Fibroblast of skin of left quadriceps (primary cell): ENCODE measurements at regions not wholly inside any gene's neighbourhood (a gene's known extent, or its start where the extent isn't known, plus 50 kb on each side); places are given as distances from the start of the nearest gene placed in this dataset.
A peak's percentile ranks its signal among the peaks of the same experiment; 100 is the strongest.
"Not testable (repeated sequence)": the region's sequence is repeated elsewhere in the genome, so short reads cannot be mapped to it uniquely, and the experiment has no call there.

Experiments used
- DNase-seq, 2 experiments: peaks; one replicate each; pipeline ENCODE4 v3.0.0-alpha.2; 2013; ENCODE audit warnings: low read depth in 2 of 2

DNA sequence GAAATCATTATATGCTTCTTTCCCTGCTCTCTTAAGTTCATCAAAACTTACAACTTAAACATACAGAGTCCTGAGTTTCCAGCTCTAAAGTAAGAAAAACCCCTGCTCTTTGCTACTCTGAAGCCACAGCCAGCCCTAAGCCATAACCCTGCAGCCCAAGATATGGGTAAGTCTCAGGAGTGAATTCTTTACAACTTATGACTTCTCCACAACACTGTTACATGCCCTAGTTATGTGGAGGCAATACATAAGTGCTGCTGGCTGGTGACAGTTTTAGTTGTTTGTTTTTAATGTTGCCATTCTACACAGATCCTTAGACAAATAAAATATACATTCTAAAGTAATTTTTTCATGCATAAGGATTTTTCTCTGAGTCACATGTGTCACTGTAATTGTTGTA, 100.2 kb downstream of the FBXO8 start:
- DNase-seq, result no peak

DNA sequence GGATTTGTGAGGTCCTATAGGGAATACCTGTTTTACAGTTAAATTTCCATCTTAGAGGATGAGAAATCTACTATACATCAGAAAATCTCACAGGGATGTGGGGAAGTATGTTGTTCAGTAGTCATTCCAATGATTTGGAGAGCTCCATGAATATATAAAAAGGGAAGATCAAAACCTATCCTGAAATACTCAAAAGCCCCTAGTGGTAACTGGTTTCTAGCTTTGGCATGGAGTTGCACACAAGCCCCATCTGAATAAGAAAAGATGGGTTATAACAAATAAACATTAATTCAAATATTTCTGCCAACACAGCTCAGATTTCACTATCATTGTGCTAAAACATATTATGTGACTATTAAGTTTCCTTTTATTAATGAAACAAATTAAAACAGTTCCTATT, 101.6 kb downstream of the FBXO8 start:
- no peak for DNase-seq

- no peak for DNase-seq
Measured at GRCh38 chr4:174177536-174177935, 105.9 kb downstream of the FBXO8 start.

DNA sequence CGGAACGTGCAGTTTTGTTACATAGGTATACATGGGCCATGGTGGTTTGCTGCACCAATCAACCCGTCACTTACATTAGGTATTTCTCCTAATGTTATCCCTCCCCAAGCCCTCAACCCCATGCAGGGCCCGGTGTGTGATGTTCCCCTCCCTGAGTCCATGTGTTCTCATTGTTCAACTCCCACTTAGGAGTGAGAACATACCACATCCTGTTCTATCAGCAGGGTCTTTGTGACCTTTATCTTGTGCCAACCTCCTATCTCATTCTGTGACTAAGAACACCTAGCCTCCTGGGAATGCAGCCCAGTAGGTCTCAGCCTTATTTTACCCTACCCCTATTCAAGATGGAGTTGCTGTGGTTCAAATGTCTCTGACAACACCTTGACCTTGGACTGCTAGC, 107.6 kb downstream of the FBXO8 start:
- not testable (repeated sequence) for DNase-seq

- peak in 1 of 2 experiments; percentile 3 for DNase-seq
Measured at GRCh38 chr4:174173360-174173759, 110.1 kb downstream of the FBXO8 start.

GRCh38 chr4:174172274-174172673, 111.2 kb downstream of the FBXO8 start:
- DNase-seq, result no peak

DNA sequence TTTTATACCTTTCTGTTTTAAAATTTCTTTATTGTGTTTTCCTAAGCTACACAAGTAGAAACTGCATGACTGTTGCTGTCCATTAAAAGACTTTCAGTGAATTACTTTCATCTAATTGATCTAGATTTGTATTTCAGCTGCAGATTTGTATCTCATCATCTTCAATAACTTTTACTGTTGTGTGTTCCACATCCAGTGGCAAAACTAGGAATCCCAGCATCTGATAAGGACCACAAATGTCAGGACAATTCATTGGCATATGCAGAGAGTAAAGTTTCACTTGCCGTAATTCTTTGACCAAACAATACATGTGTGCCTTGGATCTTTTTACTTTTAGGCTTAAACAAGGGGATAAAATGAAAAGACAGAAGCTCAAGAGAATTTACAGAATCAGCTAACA, 112.6 kb downstream of the FBXO8 start:
- DNase-seq, result no peak

- DNase-seq, result no peak
Measured at GRCh38 chr4:174170091-174170490, 113.4 kb downstream of the FBXO8 start.

DNA sequence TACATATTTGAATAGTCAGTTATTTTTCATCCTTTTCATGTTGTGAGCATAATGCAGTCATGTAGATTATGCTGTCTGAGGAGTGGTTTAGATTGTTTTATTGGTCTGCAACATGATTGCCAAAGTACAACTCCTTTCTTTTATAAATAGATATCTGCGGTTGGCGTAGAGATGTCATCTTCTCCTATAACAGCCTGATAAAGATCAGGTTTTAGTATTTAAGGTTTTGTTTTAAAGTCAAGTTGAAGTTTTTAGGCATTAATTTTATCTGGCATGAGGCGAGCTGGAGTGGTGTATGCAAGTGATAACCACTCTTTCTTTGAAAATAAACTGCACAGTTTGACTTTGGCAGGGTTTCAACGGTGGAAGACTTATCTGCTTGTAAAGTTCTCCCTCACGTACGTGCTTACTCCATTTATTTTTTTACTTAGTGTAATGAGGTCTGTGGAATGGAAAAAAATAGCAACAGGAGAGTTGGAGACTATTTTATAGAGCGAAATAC, 126.3 kb downstream of the FBXO8 start:
- no peak for DNase-seq

DNA sequence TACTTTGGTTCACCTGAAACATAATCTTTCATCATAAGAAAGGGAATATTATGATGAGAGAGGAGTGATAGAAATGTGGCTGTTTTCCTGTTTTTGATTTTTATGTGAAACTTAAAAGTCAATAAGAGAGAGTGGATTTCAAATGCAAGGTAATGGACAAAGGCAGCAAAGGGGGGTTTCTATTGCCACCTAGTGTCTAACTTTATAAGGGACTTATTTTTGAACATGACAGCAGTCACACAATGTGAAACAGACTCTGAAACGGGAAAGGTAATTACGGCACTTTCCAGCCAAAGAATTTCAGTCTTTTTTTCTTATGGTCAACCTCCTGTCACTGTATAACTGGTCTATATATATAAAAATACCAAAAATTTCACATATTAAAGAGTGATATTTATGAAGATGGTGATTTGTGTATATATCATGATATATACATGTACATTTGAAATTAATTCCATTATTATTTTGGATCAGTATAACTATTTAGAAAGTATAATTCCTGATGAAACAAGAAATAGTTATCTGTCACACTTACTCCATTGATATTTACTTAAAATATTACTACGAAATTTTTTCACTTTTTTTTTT, 127.1 kb downstream of the FBXO8 start:
- peak in 1 of 2 experiments; percentile 12 for DNase-seq

DNA sequence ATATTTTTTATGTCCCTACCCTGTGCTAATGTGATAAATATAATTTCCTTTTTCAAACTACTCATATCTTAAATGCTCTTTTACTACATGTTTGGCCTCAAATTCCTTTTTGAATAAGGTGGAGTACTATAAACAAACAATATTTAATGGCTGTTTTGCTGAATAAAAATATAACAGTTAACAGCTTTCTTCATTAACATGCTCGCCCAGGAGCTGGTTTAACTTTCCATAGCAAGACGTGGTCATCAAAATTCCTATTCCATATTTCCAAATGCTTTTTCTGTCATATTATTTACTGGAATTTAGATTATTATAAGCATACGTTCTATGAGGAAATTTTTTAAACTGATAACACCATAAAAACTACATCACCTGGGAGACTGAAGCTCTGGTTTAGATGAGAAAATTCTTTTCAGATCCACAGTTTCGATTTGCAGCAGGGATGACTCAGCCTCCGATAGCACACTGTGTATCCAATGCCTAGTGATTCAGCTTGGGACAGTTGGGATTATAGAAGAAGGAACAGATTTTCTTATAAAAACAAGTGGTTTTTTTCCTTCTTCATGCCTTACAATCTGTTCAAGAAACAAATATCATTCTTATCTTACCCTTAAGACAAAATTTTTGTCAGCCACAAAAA, 129.1 kb downstream of the FBXO8 start:
- DNase-seq, result peak in 1 of 2 experiments; percentile 15

GRCh38 chr4:174152717-174153466, 130.6 kb downstream of the FBXO8 start:
- no peak for DNase-seq

- no peak for DNase-seq
Measured at GRCh38 chr4:174147863-174148262, 135.6 kb downstream of the FBXO8 start.

DNA sequence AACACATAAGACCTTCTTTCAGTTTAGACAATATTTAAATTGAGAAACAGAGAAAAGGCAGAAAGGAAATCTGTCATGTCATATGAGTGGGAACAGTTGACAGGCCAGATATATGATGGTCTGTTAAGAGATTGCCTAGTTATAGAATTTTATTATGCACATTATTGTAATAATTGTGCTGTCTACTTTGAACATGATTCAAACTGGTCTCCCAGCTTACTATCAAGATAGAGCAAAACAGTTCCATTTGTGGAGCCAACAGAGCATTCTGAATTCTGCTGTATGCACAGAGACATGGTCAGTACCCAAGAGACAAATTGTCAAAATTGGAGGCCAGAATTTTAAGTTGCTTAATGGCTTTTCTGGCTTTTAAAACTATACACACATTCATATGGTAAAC, 139.4 kb downstream of the FBXO8 start:
- DNase-seq, result no peak

GRCh38 chr4:174141876-174142275, 141.6 kb downstream of the FBXO8 start:
- DNase-seq, result no peak

GRCh38 chr4:174138616-174139015, 144.9 kb downstream of the FBXO8 start:
- DNase-seq, result no peak

GRCh38 chr4:174137698-174138097, 145.8 kb downstream of the FBXO8 start:
- no peak for DNase-seq

GRCh38 chr4:174135936-174136406, 147.5 kb downstream of the FBXO8 start:
- DNase-seq, result no peak

DNA sequence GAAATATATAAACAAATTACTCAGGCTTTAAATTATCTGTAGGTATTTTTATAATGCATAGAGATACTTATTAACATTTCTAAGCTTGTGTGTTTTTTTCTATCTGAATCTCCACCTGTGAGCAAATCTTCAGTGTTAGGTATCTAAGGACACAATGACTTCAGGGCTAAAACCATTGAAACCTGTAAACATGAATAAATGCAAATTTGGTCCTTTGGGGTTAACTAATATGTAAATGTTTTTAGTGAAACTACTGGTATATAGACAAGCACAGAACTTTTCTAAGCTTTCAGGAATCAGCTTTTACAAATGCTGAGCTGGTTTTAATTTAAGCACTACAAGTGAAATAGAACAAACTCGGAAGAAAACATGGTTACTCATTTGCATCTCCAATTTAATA, 147.9 kb downstream of the FBXO8 start:
- DNase-seq, result no peak

DNA sequence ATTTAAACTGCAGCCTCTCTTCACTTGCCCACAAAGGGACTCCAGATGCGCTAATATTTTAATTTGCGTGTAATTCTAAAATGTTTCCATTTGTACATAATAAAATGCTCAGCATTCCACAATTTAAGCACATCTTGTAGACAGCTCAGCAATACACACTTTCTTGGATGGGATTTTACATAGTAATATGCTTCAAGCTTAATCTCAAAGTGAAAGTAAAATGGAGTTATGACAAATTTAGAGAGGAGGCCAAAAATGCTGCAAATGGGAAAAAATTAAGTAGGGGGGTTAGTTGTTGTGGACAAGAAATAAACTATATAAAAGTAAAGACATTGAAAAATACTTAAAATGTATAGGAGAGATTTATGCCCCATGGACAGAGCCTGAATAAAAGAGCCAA, 149.1 kb downstream of the FBXO8 start:
- no peak for DNase-seq

- no peak for DNase-seq
Measured at GRCh38 chr4:174133551-174133950, 149.9 kb downstream of the FBXO8 start.

DNA sequence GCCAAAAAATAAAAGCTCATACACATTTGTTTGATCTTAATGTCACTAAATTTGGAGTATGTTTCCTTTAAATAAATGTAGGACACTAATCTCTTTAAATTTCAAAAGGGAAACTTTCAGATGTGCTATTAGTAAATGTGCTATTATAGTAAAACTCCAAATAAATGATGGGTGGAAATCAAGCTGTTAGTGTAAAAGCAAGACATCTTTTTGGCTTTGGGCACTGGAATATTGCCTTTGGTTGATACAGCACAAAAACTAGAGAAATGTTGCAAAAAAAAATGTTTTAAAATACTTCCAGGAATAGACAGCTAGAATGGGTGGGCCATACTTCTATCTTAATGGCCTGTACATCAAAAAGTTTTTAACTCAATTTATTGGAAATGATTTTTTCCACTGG, 151.6 kb downstream of the FBXO8 start:
- no peak for DNase-seq

DNA sequence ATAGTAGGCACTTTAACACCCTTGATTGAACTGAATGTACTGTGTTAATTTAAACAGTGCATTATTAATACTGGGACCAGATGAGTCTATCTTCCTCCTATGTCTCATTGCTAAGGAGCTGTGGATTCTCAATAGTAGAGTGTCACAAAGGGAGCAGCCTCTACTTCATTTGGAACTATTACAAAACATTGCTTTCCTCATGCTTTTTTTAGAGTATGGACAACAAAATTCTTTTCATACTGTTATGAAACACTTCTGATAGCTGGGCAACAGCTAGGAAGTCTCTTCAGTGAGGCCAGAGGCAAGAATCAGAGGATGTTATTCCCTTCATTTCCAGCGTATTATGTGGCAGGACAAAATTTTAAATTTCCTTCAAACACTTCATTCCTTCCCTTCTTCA, 160.8 kb downstream of the FBXO8 start:
- no peak for DNase-seq
